ENCODE measurements at regions not wholly inside any gene's neighbourhood (a gene's known extent, or its start where the extent isn't known, plus 50 kb on each side); places are given as distances from the start of the nearest gene placed in this dataset.

DNA sequence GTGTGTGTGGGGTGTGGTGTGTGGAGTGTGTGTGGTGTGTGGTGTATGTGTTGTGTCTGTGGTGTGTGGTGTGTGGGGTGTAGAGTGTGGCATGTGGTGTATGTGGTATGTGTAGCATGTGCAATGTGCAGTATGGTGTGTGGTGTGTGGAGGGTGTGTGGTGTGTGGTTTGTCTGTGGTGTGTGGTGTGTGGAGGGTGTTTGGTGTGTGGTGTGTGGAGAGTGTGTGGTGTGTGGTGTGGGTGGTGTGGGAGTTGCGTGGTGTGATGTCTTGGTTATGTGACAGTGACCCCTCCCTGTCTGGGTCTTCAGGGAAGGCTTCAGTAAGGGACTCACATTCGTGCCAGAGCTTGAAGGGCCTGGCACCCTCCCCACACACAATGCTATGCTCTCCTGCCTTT lies 718.2 kb upstream of the SOX11 start:
- TF ChIP-seq EZH2 (IDR thresholded peaks at IDR 0.05; ENCODE audit: insufficient read depth, poor library complexity, severe bottlenecking) (no peak), EZH2phosphoT487 (IDR thresholded peaks at IDR 0.05; ENCODE audit: insufficient read depth, low read depth) (no peak)

Measured in GM23248 (cell line).